ENCODE measurements at regions not wholly inside any gene's neighbourhood (a gene's known extent, or its start where the extent isn't known, plus 50 kb on each side); places are given as distances from the start of the nearest gene placed in this dataset.
"Not testable (repeated sequence)": the region's sequence is repeated elsewhere in the genome, so short reads cannot be mapped to it uniquely, and the experiment has no call there.

- DNase-seq (ENCODE audit: low read depth in 2 of 2) = no peak
These were observed 245.8 kb downstream of the SOX9 start for GRCh38 chr17:72366626-72367025.

GRCh38 chr17:72368191-72368590, 247.4 kb downstream of the SOX9 start:
- DNase-seq (ENCODE audit: low read depth in 2 of 2) = no peak

- no peak for DNase-seq (ENCODE audit: low read depth in 2 of 2)
These were observed 248.5 kb downstream of the SOX9 start for GRCh38 chr17:72369366-72369765.

GRCh38 chr17:72370819-72371218, 250.0 kb downstream of the SOX9 start:
- no peak for DNase-seq (ENCODE audit: low read depth in 2 of 2)

- DNase-seq (ENCODE audit: low read depth in 2 of 2) = no peak
These were observed 251.4 kb downstream of the SOX9 start for GRCh38 chr17:72372185-72372584.

GRCh38 chr17:72373910-72374741, 253.3 kb downstream of the SOX9 start:
- DNase-seq (ENCODE audit: low read depth in 2 of 2) = no peak

- DNase-seq (ENCODE audit: low read depth in 2 of 2) = peak; percentile 84 to 87
These were observed 255.9 kb downstream of the SOX9 start for GRCh38 chr17:72376526-72377345.

- no peak for DNase-seq (ENCODE audit: low read depth in 2 of 2)
These were observed 257.9 kb downstream of the SOX9 start for GRCh38 chr17:72378414-72379390.

GRCh38 chr17:72379516-72379915, 258.7 kb downstream of the SOX9 start:
- no peak for DNase-seq (ENCODE audit: low read depth in 2 of 2)

GRCh38 chr17:72380120-72380519, 259.3 kb downstream of the SOX9 start:
- no peak for DNase-seq (ENCODE audit: low read depth in 2 of 2)

GRCh38 chr17:72380737-72381136, 259.9 kb downstream of the SOX9 start:
- no peak for DNase-seq (ENCODE audit: low read depth in 2 of 2)

GRCh38 chr17:72381597-72382397, 261.0 kb downstream of the SOX9 start:
- DNase-seq (ENCODE audit: low read depth in 2 of 2) = no peak

- DNase-seq (ENCODE audit: low read depth in 2 of 2) = no peak
These were observed 262.3 kb downstream of the SOX9 start for GRCh38 chr17:72382971-72383722.

- no peak for DNase-seq (ENCODE audit: low read depth in 2 of 2)
These were observed 264.7 kb downstream of the SOX9 start for GRCh38 chr17:72385475-72385874.

- not testable (repeated sequence) for DNase-seq (ENCODE audit: low read depth in 2 of 2)
These were observed 265.4 kb downstream of the SOX9 start for GRCh38 chr17:72386173-72386572.

- peak; percentile 43 to 46 for DNase-seq (ENCODE audit: low read depth in 2 of 2)
These were observed 265.9 kb downstream of the SOX9 start for GRCh38 chr17:72386619-72387237.

- peak; percentile 80 to 86 for DNase-seq (ENCODE audit: low read depth in 2 of 2)
These were observed 266.7 kb downstream of the SOX9 start for GRCh38 chr17:72387487-72387886.

- DNase-seq (ENCODE audit: low read depth in 2 of 2) = no peak
These were observed 267.1 kb downstream of the SOX9 start for GRCh38 chr17:72387969-72388368.

- no peak for DNase-seq (ENCODE audit: low read depth in 2 of 2)
These were observed 268.1 kb downstream of the SOX9 start for GRCh38 chr17:72388765-72389473.
